HG03520 (cell line): ENCODE measurements at regions not wholly inside any gene's neighbourhood (a gene's known extent, or its start where the extent isn't known, plus 50 kb on each side); places are given as distances from the start of the nearest gene placed in this dataset.
"Not testable (repeated sequence)": the region's sequence is repeated elsewhere in the genome, so short reads cannot be mapped to it uniquely, and the experiment has no call there.

Source experiments
- ATAC-seq: cut with Tn5 transposase; IDR thresholded peaks from one replicate; pipeline ENCODE4 v1.9.1; 2021; ENCODE audit warnings: mild to moderate bottlenecking, moderate library complexity; ENCODE audit not compliant: unreplicated experiment

- ATAC-seq: no peak
These were observed 184.1 kb downstream of the DIRAS2 start for GRCh38 chr9:90458485-90458884.

DNA sequence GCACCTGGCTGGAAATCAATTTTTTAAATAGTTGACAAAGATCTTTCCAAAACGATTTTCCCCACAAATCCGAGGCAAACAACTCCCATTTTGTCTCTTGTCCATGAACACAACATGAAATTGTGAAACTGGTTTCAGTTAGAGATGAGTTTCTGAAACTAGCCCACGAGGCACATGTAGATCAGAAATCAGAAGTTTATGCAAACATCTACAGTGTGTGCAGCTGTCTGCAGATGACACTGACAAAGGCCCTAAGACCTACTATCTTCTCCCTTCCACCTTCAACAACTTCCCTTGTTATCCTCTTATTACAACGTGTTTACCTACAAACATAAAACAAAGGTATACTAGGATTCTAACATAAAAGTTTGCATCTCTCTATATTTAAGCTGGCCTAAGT is 183.3 kb downstream of the DIRAS2 start:
- peak; percentile 76 for ATAC-seq

DNA sequence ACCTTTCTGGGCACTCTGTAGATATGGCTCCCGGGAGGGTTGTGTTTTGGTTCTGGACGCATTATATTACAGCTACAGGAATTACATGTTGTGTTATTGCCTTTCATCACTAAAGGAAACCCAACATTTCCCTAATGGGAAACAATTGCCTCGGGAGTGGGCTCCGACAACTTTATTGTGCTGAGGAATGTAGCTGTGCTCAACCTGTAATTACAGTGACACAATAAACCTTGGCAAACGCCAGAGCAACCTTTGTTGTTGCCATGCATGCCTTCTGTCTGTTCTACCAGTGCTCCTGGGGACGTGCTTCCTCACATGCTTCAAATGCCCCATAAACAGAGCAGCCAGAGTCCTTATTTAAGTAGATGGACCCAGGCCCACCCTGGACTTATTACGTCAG is 182.4 kb downstream of the DIRAS2 start:
- no peak for ATAC-seq

DNA sequence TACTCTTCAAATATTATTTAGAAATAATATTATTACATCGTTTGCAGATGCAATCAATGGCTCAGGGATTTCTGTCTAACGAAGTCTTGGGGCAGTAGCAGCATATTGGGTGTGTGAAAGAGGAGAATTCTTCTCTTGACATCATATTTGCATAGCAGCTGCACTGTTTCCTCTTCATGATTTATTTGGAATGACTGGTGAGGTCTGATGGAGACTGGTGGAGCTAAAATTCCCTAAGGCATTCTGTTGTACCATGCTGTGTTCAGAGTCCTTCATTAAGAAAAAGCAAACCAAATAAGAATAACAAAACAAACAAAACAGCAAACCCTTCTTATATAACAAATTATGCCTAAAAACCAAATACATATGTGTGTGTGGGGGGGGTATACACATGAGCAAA is 177.6 kb downstream of the DIRAS2 start:
- ATAC-seq: no peak

GRCh38 chr9:90466441-90466840 is 176.2 kb downstream of the DIRAS2 start:
- ATAC-seq: no peak

- ATAC-seq: no peak
These were observed 173.2 kb downstream of the DIRAS2 start for GRCh38 chr9:90469435-90469834.

GRCh38 chr9:90469865-90470387 is 172.7 kb downstream of the DIRAS2 start:
- ATAC-seq: no peak

DNA sequence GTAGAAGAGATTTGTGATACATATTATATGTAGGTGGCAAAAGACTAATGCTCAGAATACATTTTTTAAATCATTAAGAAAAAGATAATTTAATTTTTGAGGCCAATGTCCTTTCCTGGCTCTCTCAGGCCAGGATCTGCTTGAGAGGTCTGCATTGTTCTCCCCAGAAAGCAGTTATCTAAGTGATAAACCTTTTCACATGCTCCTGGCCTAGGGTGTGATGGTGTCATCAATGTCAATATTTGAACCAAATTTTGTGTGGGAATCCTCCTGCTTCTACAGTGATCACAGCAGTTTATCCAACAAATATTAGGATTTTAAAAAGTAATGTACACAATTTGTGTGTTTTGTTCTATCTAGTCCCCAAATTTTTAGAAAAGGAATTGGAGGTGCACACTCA is 166.6 kb downstream of the DIRAS2 start:
- no peak for ATAC-seq

- ATAC-seq: no peak
These were observed 165.1 kb downstream of the DIRAS2 start for GRCh38 chr9:90477535-90477934.

DNA sequence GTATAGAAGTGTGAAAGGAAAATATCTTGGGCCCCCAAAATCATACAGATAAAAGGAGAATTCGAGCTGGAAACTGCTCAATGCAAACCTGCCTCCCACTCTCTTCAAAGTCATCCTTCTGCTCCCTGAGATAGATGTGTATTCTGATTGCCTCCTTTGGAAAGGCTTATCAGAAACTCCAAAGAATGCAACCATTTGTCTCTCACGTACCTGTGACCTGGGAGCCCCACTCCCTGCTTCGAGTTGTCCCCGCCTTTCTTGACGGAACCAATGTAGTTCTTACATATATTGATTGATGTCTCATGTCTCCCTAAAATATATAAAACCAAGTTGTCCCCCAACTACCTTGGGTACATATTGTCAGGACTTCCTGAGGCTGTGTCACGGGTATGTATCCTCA is 163.8 kb downstream of the DIRAS2 start:
- ATAC-seq: no peak

DNA sequence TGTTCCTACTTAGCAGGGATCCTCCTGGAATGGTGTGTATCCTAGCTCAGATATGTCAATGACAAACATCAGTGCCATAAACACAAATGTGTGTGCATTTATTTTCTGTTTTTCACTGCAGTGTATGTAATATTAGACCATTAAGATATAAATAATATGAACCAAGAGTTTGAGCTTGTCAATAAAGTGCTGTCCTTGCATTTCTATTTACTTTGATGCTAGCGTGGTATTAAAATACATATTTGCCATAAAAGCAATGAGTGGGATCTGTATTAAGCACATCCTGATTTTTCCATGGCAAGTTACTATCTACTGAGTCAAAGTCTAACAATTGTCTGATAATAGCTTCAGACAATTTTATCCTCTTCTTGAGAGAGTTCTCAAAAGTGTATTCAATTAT is 157.6 kb downstream of the DIRAS2 start:
- no peak for ATAC-seq

DNA sequence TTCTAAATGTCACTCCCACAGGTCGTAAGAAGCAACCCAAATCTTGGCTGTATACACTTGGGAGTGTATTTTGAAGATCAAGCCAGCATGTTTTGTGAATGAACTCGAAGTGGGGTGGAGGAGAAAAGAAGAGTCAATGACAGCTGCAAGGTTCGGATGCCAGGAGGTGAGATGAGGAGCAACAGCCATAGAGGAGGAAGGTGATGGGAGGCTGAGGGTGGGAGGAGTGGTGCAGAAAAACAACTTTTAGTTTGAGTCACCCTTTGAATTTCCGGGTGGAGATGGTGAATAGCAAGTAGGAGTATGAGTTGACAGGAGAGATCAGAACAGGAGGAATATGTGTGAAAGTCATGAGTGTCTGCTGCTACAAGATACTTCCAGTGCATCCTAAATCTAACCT is 153.6 kb downstream of the DIRAS2 start:
- no peak for ATAC-seq

GRCh38 chr9:90499761-90500160 is 142.9 kb downstream of the DIRAS2 start:
- no peak for ATAC-seq

DNA sequence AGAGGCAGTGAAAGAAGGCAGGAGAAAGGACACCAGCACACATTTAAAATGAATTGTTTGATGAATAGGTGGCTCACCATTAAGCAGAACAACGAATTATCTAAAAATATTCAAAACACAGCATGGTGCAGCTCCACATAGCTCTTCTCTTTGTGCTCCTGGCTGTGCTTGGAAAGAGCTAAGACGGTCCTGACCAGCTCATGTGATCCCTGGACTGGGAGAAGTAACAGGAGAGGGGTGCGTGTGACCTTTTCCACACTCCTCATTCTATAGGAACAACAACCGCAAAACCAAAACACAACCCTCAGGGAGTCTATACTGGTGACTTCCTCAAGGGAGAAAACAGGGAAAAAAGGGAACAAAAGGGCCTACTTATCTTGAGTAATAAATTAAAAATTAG is 140.5 kb downstream of the DIRAS2 start:
- ATAC-seq: no peak

DNA sequence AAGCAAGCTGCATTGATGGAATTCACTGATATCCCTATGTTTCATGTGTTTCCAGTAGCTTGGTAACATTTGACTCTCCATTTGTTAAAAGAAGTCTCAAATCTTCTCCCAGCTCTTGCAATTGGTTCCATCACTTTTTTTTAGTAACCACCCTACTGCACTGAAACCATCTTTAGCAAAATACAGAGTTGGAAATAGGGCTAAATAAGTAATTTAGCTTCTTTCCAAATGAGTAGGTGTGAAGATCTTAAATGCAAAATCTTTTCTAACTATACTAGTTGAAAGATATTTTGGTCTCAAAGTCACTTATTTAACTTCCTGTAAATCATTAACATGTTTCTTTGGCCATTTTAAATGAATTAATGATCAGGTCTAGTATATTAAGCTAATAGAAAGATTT is 138.1 kb downstream of the DIRAS2 start:
- no peak for ATAC-seq

- ATAC-seq: no peak
These were observed 136.9 kb downstream of the DIRAS2 start for GRCh38 chr9:90505695-90506094.

- ATAC-seq: not testable (repeated sequence)
These were observed 136.2 kb downstream of the DIRAS2 start for GRCh38 chr9:90506402-90506801.

GRCh38 chr9:90507621-90508020 is 135.0 kb downstream of the DIRAS2 start:
- ATAC-seq: no peak

- no peak for ATAC-seq
These were observed 133.7 kb downstream of the DIRAS2 start for GRCh38 chr9:90508940-90509339.

- no peak for ATAC-seq
These were observed 130.9 kb downstream of the DIRAS2 start for GRCh38 chr9:90511711-90512110.

DNA sequence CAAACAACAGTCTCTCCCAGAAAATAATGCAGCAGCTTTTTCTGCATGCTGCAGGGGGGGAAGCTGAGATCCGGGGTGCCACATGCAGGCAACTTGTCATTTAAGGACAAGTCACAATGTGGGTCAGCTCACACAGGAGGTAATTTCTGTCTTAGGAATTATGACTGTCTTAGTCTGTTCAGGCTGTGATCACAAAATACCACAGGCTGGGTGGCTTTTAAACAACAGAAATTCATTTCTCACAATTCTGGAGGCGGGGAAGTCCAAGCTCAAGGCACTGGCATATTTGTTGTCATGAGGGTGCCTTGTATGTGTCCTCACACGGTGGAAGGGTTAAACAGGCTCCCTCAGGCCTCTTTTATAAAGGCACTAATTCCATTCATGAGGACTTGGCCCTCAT is 127.7 kb downstream of the DIRAS2 start:
- no peak for ATAC-seq

GRCh38 chr9:90515510-90515909 is 127.1 kb downstream of the DIRAS2 start:
- ATAC-seq: no peak

DNA sequence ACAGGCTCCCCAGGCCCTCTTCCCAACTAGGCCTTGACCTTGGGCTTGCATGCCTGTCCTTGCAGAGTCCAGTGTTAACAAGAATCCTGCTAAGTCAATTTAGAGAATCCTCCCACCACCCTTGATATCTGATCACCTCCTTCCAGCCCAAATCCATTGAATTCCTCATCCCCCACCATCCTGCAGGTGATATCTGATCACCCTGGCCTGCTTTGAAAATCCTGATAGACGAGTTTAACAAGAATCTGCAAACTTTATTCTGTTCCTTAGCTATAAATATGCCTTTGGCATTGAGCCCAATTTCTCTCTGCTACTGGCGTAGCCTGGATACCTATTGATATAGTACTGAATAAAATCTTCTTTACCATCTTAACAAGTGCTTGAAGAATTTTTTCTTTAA is 125.5 kb downstream of the DIRAS2 start:
- no peak for ATAC-seq
